A673 (cell line): ENCODE measurements at regions not wholly inside any gene's neighbourhood (a gene's known extent, or its start where the extent isn't known, plus 50 kb on each side); places are given as distances from the start of the nearest gene placed in this dataset.

Experiments used
- BruUV-seq: library from RNA; stranded (reverse); fragments of 400-500 nt; replicated peaks from 2 replicates; lab custom pipeline; 2021; lab: Mats Ljungman, UMichigan
- CTCF ChIA-PET: fragments of 300-600 bp; sonication (Branson Sonifier 250); formaldehyde crosslinking; loops from one replicate; lab custom pipeline; 2022; ENCODE audit warnings: antibody characterized with exemption; lab: Charles Lee
- POLR2A ChIA-PET: fragments of 300-600 bp; sonication (Branson Sonifier 250); formaldehyde crosslinking; loops from one replicate; lab custom pipeline; 2022; ENCODE audit warnings: antibody characterized with exemption; ENCODE audit not compliant: low non-redundant PET; lab: Charles Lee
- DNase-seq: peaks from one replicate; pipeline ENCODE4 v3.0.0-alpha.2; 2015; ENCODE audit warnings: low spot score
- H3K27ac ChIP-seq: fragments of 200-600 bp; sonication (generic); 2 replicates; pipeline ENCODE4 v1.5.1; 2016; ENCODE audit warnings: mixed run types, low read depth, mild to moderate bottlenecking, mixed read lengths, antibody characterized with exemption, low read length; ENCODE audit not compliant: poor library complexity, severe bottlenecking
- H3K27me3 ChIP-seq: fragments of 200-600 bp; sonication (generic); replicated peaks from 2 replicates; pipeline ENCODE4 v1.6.1; 2017; ENCODE audit warnings: mixed run types, low read depth, mild to moderate bottlenecking, mixed read lengths, antibody characterized with exemption, low read length; ENCODE audit not compliant: insufficient read depth, poor library complexity
- H3K36me3 ChIP-seq: fragments of 200-600 bp; sonication (generic); 2 replicates; pipeline ENCODE4 v1.6.1; 2016; ENCODE audit warnings: mixed run types, mild to moderate bottlenecking, mixed read lengths, antibody characterized with exemption, low read length; ENCODE audit not compliant: insufficient read depth, poor library complexity, severe bottlenecking
- H3K4me1 ChIP-seq: fragments of 200-600 bp; sonication (generic); 2 replicates; pipeline ENCODE4 v1.6.1; 2017; ENCODE audit warnings: mixed run types, mild to moderate bottlenecking, mixed read lengths, antibody characterized with exemption, low read length; ENCODE audit not compliant: insufficient read depth, poor library complexity, severe bottlenecking
- H3K4me3 ChIP-seq: fragments of 200-600 bp; sonication (generic); 2 replicates; pipeline ENCODE4 v1.5.1; 2016; ENCODE audit warnings: low read depth, mixed run types, mild to moderate bottlenecking, mixed read lengths, low read length; ENCODE audit not compliant: poor library complexity, severe bottlenecking
- H3K9me3 ChIP-seq: fragments of 200-600 bp; sonication (generic); 2 replicates; pipeline ENCODE4 v1.6.1; 2016; ENCODE audit warnings: mixed run types, low read depth, mild to moderate bottlenecking, mixed read lengths, antibody characterized with exemption, low read length; ENCODE audit not compliant: poor library complexity, severe bottlenecking
- CTCF ChIP-seq: fragments of 300-800, 200-600 bp; sonication (generic); conservative IDR thresholded peaks from 2 replicates; pipeline ENCODE4 v1.5.1; 2017; ENCODE audit warnings: low read depth, mild to moderate bottlenecking, antibody characterized with exemption, low read length, moderate library complexity, mixed read lengths
- EZH2 ChIP-seq: fragments of 200-600 bp; sonication (generic); IDR thresholded peaks from 2 replicates; pipeline ENCODE4 v1.6.1; 2017; ENCODE audit warnings: borderline replicate concordance, low read depth, mild to moderate bottlenecking, mixed read lengths, antibody characterized with exemption, low read length; ENCODE audit not compliant: poor library complexity, severe bottlenecking
- intact Hi-C: fragments of 100-400 bp; cut with micrococcal nuclease; formaldehyde crosslinking; loops from one replicate; pipeline ENCODE4 v1.10.0; 2022; ENCODE audit not compliant: unreplicated experiment

- Histone ChIP-seq H3K36me3 (no peaks in the 10 kb centered on the region), H3K27me3 (no peaks in the 10 kb centered on the region), H3K4me3 (no peak overlapping the region), H3K4me1 (peaks cover 12% of the 10 kb centered on the region), H3K9me3 (no peaks in the 10 kb centered on the region), H3K27ac (no peak overlapping the region)
- intact Hi-C loops = no loop called here
- TF ChIP-seq EZH2 = no peak
- TF ChIP-seq CTCF = no peak
- no peak for DNase-seq
- POLR2A ChIA-PET = no interaction called here
- BruUV-seq = no TSS peak
- CTCF ChIA-PET = no interaction called here
Observed at GRCh38 chr3:159773706-159774105, 214.9 kb upstream of the IL12A start.

GRCh38 chr3:159775372-159775961 lies 213.2 kb upstream of the IL12A start:
- Histone ChIP-seq H3K9me3 (no peaks in the 10 kb centered on the region), H3K27ac (peak overlapping the region; percentile 57), H3K4me1 (peaks cover 12% of the 10 kb centered on the region), H3K4me3 (no peak overlapping the region), H3K36me3 (no peaks in the 10 kb centered on the region), H3K27me3 (no peaks in the 10 kb centered on the region)
- DNase-seq = peak; percentile 77
- ChIA-PET POLR2A (no interaction called here), CTCF (no interaction called here)
- BruUV-seq = no TSS peak
- intact Hi-C loops = no loop called here
- TF ChIP-seq CTCF (no peak), EZH2 (no peak)

- Histone ChIP-seq H3K4me3 (no peak overlapping the region), H3K27me3 (no peaks in the 10 kb centered on the region), H3K9me3 (no peaks in the 10 kb centered on the region), H3K27ac (no peak overlapping the region), H3K36me3 (no peaks in the 10 kb centered on the region), H3K4me1 (peaks cover 12% of the 10 kb centered on the region)
- CTCF ChIA-PET = no interaction called here
- no TSS peak for BruUV-seq
- intact Hi-C loops = no loop called here
- DNase-seq = no peak
- POLR2A ChIA-PET = interaction anchor here (0.6 kb wide), 1 partner anchor 13 kb away, joined by 11 read pairs; no protein-coding TSS in a partner anchor
- TF ChIP-seq EZH2 (no peak), CTCF (no peak)
Observed at GRCh38 chr3:159776779-159777178, 211.9 kb upstream of the IL12A start.
